OCI-LY7 (cell line): ENCODE measurements at regions not wholly inside any gene's neighbourhood (a gene's known extent, or its start where the extent isn't known, plus 50 kb on each side); places are given as distances from the start of the nearest gene placed in this dataset.

Experiments used
- BruUV-seq: library from RNA; stranded (reverse); fragments of 400-500 nt; replicated peaks from 2 replicates; lab custom pipeline; 2021; lab: Mats Ljungman, UMichigan
- CTCF ChIA-PET: fragments of 300-600 bp; sonication (Branson Sonifier 250); formaldehyde crosslinking; loops from one replicate; lab custom pipeline; 2022; ENCODE audit warnings: antibody characterized with exemption; ENCODE audit not compliant: unreplicated experiment; lab: Charles Lee
- POLR2A ChIA-PET: fragments of 300-600 bp; sonication (Branson Sonifier 250); formaldehyde crosslinking; loops from one replicate; lab custom pipeline; 2022; ENCODE audit warnings: antibody characterized with exemption; lab: Charles Lee
- DNase-seq: peaks from one replicate; pipeline ENCODE4 v3.0.0-alpha.2; 2015; ENCODE audit warnings: low spot score
- H2AFZ ChIP-seq: fragments of 200-600 bp; sonication (generic), shearing (Covaris generic); 2 replicates; pipeline ENCODE4 v1.6.1; 2014; ENCODE audit warnings: mild to moderate bottlenecking, antibody characterized with exemption, low read length, moderate library complexity
- H3K27ac ChIP-seq: fragments of 200-600 bp; sonication (generic); 2 replicates; pipeline ENCODE4 v1.5.1; 2014; ENCODE audit warnings: mixed run types, low read depth, mild to moderate bottlenecking, moderate library complexity, low read length, inconsistent platforms; ENCODE audit not compliant: poor library complexity, severe bottlenecking
- H3K36me3 ChIP-seq: fragments of 200-600 bp; sonication (generic); 2 replicates; pipeline ENCODE4 v1.6.1; 2014; ENCODE audit warnings: mild to moderate bottlenecking, antibody characterized with exemption, low read length, moderate library complexity, mixed read lengths; ENCODE audit not compliant: insufficient read depth
- H3K4me1 ChIP-seq: fragments of 200-600 bp; sonication (generic); 2 replicates; pipeline ENCODE4 v1.5.1; 2014; ENCODE audit warnings: mild to moderate bottlenecking, low read length; ENCODE audit not compliant: insufficient read depth, poor library complexity, severe bottlenecking
- H3K4me2 ChIP-seq: fragments of 200-600 bp; sonication (generic); 2 replicates; pipeline ENCODE4 v1.6.1; 2014; ENCODE audit warnings: mild to moderate bottlenecking, low read length
- H3K4me3 ChIP-seq: fragments of 200-600 bp; sonication (generic); 2 replicates; pipeline ENCODE4 v1.5.1; 2014; ENCODE audit warnings: mild to moderate bottlenecking, low read depth, low read length; ENCODE audit not compliant: poor library complexity, severe bottlenecking
- H3K79me2 ChIP-seq: fragments of 200-600 bp; sonication (generic); 2 replicates; pipeline ENCODE4 v1.6.1; 2016; ENCODE audit warnings: low read depth, mild to moderate bottlenecking, low read length, moderate library complexity, mixed read lengths; ENCODE audit not compliant: insufficient read depth
- H3K9me2 ChIP-seq: fragments of 200-600 bp; sonication (generic); 2 replicates; pipeline ENCODE4 v1.6.1; 2016; ENCODE audit warnings: mild to moderate bottlenecking, low read length, mixed read lengths; ENCODE audit not compliant: insufficient read depth
- H3K9me3 ChIP-seq: fragments of 200-600 bp; sonication (generic); 2 replicates; pipeline ENCODE4 v1.6.1; 2014; ENCODE audit warnings: mild to moderate bottlenecking, mixed run types, low read length, mixed read lengths
- H4K20me1 ChIP-seq: fragments of 200-600 bp; sonication (generic); 2 replicates; pipeline ENCODE4 v1.6.1; 2014; ENCODE audit warnings: mild to moderate bottlenecking, antibody characterized with exemption, low read length, moderate library complexity, mixed read lengths; ENCODE audit not compliant: insufficient read depth
- EZH2phosphoT487 ChIP-seq: fragments of 200-600 bp; sonication (generic); IDR thresholded peaks from 2 replicates; pipeline ENCODE4 v1.6.1; 2018; ENCODE audit warnings: low read depth, borderline replicate concordance, mild to moderate bottlenecking, mixed run types, antibody characterized with exemption, low read length, moderate library complexity, mixed read lengths
- intact Hi-C: fragments of 100-400 bp; cut with micrococcal nuclease; formaldehyde crosslinking; loops from one replicate; pipeline ENCODE4 v1.10.0; 2022; ENCODE audit not compliant: unreplicated experiment
- TF ChIP-seq, protein P1 (sequence below): fragments of 200-600 bp; sonication (generic); conservative IDR thresholded peaks from 2 replicates; pipeline ENCODE4 v1.5.1; 2014; ENCODE audit warnings: mild to moderate bottlenecking, antibody characterized with exemption, low read length, moderate library complexity, mixed read lengths

DNA sequence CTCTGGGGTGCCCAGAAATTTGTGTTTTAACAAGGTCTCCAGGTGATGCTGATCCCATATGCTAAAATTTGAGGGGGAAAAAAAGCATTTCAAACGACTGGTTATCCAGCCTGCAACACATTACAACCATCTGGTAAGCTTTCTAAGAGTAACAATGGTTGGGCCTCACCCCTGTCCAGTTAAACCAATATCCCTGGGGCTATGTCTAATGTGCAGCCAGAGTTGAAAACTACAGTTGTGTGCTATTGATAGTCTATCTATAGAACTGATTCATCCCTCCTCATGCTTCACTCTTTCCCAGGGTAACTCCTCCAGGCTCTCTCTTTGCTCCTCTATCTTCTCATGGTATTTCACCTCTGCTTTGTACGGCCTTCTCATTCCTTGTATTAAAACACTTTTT, 458.3 kb downstream of the MMUT start:
- H3K4me3 ChIP-seq = no peak overlapping the region
- TF ChIP-seq, protein P1, sequence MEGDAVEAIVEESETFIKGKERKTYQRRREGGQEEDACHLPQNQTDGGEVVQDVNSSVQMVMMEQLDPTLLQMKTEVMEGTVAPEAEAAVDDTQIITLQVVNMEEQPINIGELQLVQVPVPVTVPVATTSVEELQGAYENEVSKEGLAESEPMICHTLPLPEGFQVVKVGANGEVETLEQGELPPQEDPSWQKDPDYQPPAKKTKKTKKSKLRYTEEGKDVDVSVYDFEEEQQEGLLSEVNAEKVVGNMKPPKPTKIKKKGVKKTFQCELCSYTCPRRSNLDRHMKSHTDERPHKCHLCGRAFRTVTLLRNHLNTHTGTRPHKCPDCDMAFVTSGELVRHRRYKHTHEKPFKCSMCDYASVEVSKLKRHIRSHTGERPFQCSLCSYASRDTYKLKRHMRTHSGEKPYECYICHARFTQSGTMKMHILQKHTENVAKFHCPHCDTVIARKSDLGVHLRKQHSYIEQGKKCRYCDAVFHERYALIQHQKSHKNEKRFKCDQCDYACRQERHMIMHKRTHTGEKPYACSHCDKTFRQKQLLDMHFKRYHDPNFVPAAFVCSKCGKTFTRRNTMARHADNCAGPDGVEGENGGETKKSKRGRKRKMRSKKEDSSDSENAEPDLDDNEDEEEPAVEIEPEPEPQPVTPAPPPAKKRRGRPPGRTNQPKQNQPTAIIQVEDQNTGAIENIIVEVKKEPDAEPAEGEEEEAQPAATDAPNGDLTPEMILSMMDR = no peak
- TF ChIP-seq EZH2phosphoT487 = no peak
- CTCF ChIA-PET = no interaction called here
- no peaks in the 10 kb centered on the region for H3K36me3 ChIP-seq
- intact Hi-C loops = no loop called here
- no peaks in the 10 kb centered on the region for H3K4me1 ChIP-seq
- H3K9me2 ChIP-seq = no peaks in the 10 kb centered on the region; the same call in 1 of the 2 replicates
- H3K79me2 ChIP-seq = no peaks in the 10 kb centered on the region
- no peaks in the 10 kb centered on the region for H4K20me1 ChIP-seq
- no peak overlapping the region for H3K27ac ChIP-seq
- BruUV-seq = no TSS peak
- no peak overlapping the region for H3K4me2 ChIP-seq
- POLR2A ChIA-PET = no interaction called here
- no peak for DNase-seq
- H2AFZ ChIP-seq = no peak overlapping the region
- no peaks in the 10 kb centered on the region for H3K9me3 ChIP-seq

DNA sequence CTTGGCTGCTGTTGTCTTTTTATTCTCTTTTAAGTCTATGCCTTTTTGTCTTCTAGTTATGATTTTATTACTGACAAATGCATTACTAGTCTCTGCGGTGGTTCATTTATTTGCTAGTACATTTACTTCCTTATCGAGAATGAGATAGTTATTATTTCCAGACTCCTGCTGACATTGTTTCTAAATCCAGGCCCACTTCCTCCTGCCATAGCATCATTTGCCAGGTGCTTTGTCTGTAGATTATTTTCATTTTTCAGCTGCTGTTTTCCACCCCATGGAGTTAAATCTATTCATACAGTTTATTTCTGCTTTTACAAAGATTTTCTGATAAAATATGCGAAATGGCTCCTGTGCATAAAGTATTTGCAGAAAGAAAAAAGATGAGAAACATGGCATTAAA, 459.7 kb downstream of the MMUT start:
- Histone ChIP-seq H3K27ac (no peak overlapping the region), H3K79me2 (no peaks in the 10 kb centered on the region), H3K36me3 (no peaks in the 10 kb centered on the region), H3K4me2 (no peak overlapping the region), H4K20me1 (no peaks in the 10 kb centered on the region), H3K4me3 (no peak overlapping the region), H2AFZ (no peak overlapping the region), H3K4me1 (no peaks in the 10 kb centered on the region), H3K9me3 (no peaks in the 10 kb centered on the region), H3K9me2 (no peaks in the 10 kb centered on the region; the same call in 1 of the 2 replicates)
- TF ChIP-seq EZH2phosphoT487 = no peak
- TF ChIP-seq, protein P1 = no peak
- BruUV-seq = no TSS peak
- intact Hi-C loops = no loop called here
- DNase-seq = no peak
- ChIA-PET POLR2A (interaction anchor here (0.6 kb wide), 1 partner anchor 9 kb away, joined by 3 read pairs; no protein-coding TSS in a partner anchor), CTCF (no interaction called here)

DNA sequence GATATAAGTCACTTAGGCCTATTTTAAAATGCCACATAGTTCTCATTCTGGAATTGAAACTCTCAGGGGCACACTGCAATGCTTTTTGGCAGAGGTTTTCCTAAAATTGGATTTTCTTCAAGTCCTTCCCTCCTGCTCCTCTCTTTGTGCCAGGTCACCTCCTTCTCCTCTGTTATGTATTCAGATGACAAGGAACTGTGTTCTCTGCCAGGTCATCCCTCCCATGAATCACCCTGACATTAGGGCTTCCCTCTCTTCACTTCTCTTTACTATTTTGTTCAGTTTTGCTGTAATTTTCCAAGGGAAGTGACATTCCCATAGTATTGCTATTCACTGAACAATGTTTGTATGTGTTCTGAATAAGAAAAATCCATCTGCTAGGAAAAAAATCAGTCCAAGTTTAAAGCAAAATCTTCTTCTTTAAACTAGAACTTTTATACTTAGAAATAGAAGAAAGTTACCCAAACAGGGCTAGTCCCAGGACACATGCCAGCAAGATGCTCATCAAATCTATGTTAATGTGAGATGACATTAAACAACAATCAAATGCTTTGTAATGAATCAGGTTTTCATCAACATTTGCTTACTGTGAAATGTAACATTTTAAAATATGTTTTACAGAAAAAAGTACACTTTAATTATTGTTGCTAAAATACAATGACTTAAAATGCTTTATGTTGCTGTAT, 461.1 kb downstream of the MMUT start:
- H3K79me2 ChIP-seq = no peaks in the 10 kb centered on the region
- H4K20me1 ChIP-seq = no peaks in the 10 kb centered on the region
- no peak overlapping the region for H3K27ac ChIP-seq
- H3K4me1 ChIP-seq = no peaks in the 10 kb centered on the region
- H3K9me2 ChIP-seq = no peaks in the 10 kb centered on the region; the same call in 1 of the 2 replicates
- H2AFZ ChIP-seq = no peak overlapping the region
- no peak overlapping the region for H3K4me2 ChIP-seq
- no peaks in the 10 kb centered on the region for H3K36me3 ChIP-seq
- H3K4me3 ChIP-seq = no peak overlapping the region
- H3K9me3 ChIP-seq = no peaks in the 10 kb centered on the region
- CTCF ChIA-PET = no interaction called here
- intact Hi-C loops = no loop called here
- no peak for DNase-seq
- POLR2A ChIA-PET = no interaction called here
- TF ChIP-seq, protein P1 = no peak
- no peak for TF ChIP-seq EZH2phosphoT487
- no TSS peak for BruUV-seq
